HEK293T (cell line): ENCODE measurements at regions not wholly inside any gene's neighbourhood (a gene's known extent, or its start where the extent isn't known, plus 50 kb on each side); places are given as distances from the start of the nearest gene placed in this dataset.

ENCODE experiments used
- CTCF ChIA-PET: fragments of 350-600 bp; formaldehyde crosslinking; extraction: SDS; loops from one replicate; lab custom pipeline; 2021; ENCODE audit warnings: antibody characterized with exemption, inconsistent platforms; lab: Yijun Ruan, JAX
- POLR2A ChIA-PET: fragments of 350-600 bp; formaldehyde crosslinking; extraction: SDS; loops from one replicate; lab custom pipeline; 2020; ENCODE audit warnings: antibody characterized with exemption, inconsistent platforms; lab: Yijun Ruan, JAX
- DNase-seq: peaks from one replicate; pipeline ENCODE4 v3.0.0; 2012; ENCODE audit warnings: mixed read lengths; ENCODE audit errors: extremely low spot score
- ARNT ChIP-seq: fragments of 450-650 bp; IDR thresholded peaks from 2 replicates; pipeline ENCODE4 v1.6.1; 2017; ENCODE audit warnings: mild to moderate bottlenecking
- BHLHE40 ChIP-seq: fragments of 450-650 bp; IDR thresholded peaks from 2 replicates; pipeline ENCODE4 v1.6.1; 2016; ENCODE audit warnings: mild to moderate bottlenecking, moderate library complexity, borderline replicate concordance
- CTBP1 ChIP-seq: fragments of 450-650 bp; IDR thresholded peaks from 2 replicates; pipeline ENCODE4 v1.6.1; 2016; ENCODE audit warnings: borderline replicate concordance
- ELF4 ChIP-seq: fragments of 450-650 bp; IDR thresholded peaks from 2 replicates; pipeline ENCODE4 v1.6.1; 2017; ENCODE audit warnings: antibody characterized with exemption
- FOXA1 ChIP-seq: fragments of 450-650 bp; IDR thresholded peaks from 2 replicates; pipeline ENCODE4 v1.6.1; 2016; ENCODE audit warnings: mild to moderate bottlenecking
- FOXK2 ChIP-seq: fragments of 450-650 bp; IDR thresholded peaks from 2 replicates; pipeline ENCODE4 v1.6.1; 2016; ENCODE audit warnings: mild to moderate bottlenecking
- FOXM1 ChIP-seq: fragments of 450-650 bp; IDR thresholded peaks from 2 replicates; pipeline ENCODE4 v1.6.1; 2017; ENCODE audit warnings: mild to moderate bottlenecking, borderline replicate concordance
- HDGF ChIP-seq: fragments of 450-650 bp; IDR thresholded peaks from 2 replicates; pipeline ENCODE4 v1.6.1; 2017; ENCODE audit warnings: antibody characterized with exemption, borderline replicate concordance
- L3MBTL2 ChIP-seq: fragments of 450-650 bp; conservative IDR thresholded peaks from 2 replicates; pipeline ENCODE4 v1.6.1; 2016; ENCODE audit warnings: mild to moderate bottlenecking
- LEF1 ChIP-seq: fragments of 450-650 bp; IDR thresholded peaks from 2 replicates; pipeline ENCODE4 v1.6.1; 2017; ENCODE audit warnings: mild to moderate bottlenecking, borderline replicate concordance
- NFRKB ChIP-seq: fragments of 450-650 bp; IDR thresholded peaks from 2 replicates; pipeline ENCODE4 v1.6.1; 2016; ENCODE audit warnings: mild to moderate bottlenecking, moderate library complexity
- PKNOX1 ChIP-seq: fragments of 450-650 bp; IDR thresholded peaks from 2 replicates; pipeline ENCODE4 v1.6.1; 2016
- SP1 ChIP-seq: fragments of 450-650 bp; IDR thresholded peaks from 2 replicates; pipeline ENCODE4 v1.6.1; 2017
- SUZ12 ChIP-seq: fragments of 450-650 bp; IDR thresholded peaks from 2 replicates; pipeline ENCODE4 v1.6.1; 2016; ENCODE audit warnings: mild to moderate bottlenecking
- TARDBP ChIP-seq: fragments of 450-650 bp; IDR thresholded peaks from 2 replicates; pipeline ENCODE4 v1.6.1; 2016
- ZNF384 ChIP-seq: fragments of 450-650 bp; IDR thresholded peaks from 2 replicates; pipeline ENCODE4 v1.6.1; 2016

DNA sequence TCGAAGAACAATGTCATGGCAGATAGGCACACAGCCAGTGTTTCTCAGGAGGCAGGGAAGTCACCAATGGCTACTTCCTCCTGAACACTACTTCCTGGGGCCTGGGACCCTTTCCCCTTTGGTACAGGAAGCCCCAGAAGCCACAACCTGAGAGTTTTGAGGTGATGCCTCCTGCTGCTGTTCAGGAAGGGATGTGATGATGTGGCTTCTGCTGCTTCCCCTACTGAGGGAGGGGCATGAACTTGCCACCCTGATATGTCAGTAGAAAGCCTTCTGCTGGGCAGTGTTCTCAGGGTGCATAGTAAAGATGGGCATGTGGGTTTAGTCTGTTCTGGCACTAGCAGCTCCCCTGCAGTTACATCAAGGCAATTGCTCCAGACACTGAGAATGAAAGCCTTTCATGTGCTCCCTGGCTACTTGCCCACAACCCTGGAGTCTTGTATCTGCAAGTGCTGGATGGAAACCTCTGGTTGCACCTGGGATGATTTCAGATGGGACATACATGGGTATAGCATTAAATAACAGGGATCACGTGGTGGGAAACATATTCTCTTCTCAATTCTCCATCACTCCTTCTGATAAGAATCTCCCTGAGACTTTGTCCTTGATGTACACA is 69.3 kb downstream of the ADRA2A start:
- DNase-seq, result no peak
- CTCF ChIA-PET, result no interaction called here
- POLR2A ChIA-PET, result no interaction called here
- TF ChIP-seq L3MBTL2 (no peak), BHLHE40 (no peak), ELF4 (no peak), PKNOX1 (no peak), FOXK2 (no peak), NFRKB (no peak), CTBP1 (no peak), ARNT (no peak), SUZ12 (no peak), FOXM1 (no peak), ZNF384 (no peak), SP1 (no peak), FOXA1 (no peak), HDGF (no peak), LEF1 (no peak), TARDBP (no peak)

DNA sequence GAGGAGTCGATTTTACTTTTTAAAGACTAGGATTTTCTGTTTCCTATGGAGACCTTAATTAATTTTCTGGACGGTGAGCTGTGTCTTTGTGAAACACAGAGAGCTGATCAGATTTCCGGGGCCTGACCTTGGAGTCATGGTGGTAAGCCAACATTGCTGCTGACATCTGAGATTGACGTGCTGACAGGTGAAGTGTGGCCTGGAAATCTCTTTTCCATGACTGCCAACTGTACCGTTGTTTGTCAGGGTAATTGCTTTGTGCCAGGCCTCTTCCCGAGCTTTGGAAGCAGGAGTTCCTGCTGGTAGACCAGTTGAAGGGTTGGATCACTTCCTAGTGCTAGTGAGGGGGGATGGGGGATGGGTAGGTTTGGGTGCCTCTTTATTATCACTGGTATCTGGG is 71.2 kb downstream of the ADRA2A start:
- TF ChIP-seq SUZ12 (no peak), FOXK2 (no peak), CTBP1 (no peak), PKNOX1 (no peak), BHLHE40 (no peak), L3MBTL2 (no peak)
- CTCF ChIA-PET, result no interaction called here
- POLR2A ChIA-PET, result no interaction called here
- DNase-seq, result no peak

- TF ChIP-seq SUZ12 (no peak), PKNOX1 (no peak), FOXA1 (no peak), NFRKB (no peak), BHLHE40 (no peak), L3MBTL2 (no peak), FOXM1 (no peak), LEF1 (no peak), ARNT (no peak), ZNF384 (no peak), TARDBP (no peak), ELF4 (no peak), CTBP1 (no peak)
- no peak for DNase-seq
- POLR2A ChIA-PET, result no interaction called here
- CTCF ChIA-PET, result no interaction called here
These were observed 71.6 kb downstream of the ADRA2A start for GRCh38 chr10:111148440-111148839.

DNA sequence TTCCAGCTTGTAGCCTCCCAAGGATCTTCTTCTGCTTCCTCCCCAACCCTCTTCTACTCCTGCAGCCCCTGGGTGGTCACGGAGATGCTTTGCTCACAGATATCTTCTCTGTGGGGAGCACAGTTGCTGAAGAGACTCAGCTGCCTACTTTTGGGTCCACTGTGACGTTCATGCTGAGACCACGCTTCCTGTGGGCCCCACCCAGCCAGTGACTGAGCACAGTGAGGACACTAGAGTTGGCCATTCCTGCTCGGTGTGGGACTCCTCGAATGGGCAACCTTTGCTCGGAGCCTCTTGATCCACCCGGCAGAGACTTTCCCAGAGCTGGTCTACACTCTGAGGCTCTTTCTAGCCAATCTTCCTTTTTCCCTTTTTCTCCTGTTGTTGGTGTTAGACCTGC is 73.9 kb downstream of the ADRA2A start:
- no peak for DNase-seq
- ChIA-PET POLR2A (no interaction called here), CTCF (no interaction called here)
- TF ChIP-seq BHLHE40 (no peak), ARNT (no peak), ZNF384 (no peak), L3MBTL2 (no peak), FOXA1 (no peak), SUZ12 (no peak)

GRCh38 chr10:111151595-111152307 is 74.9 kb downstream of the ADRA2A start:
- ChIA-PET CTCF (interaction anchor here (0.6 to 1.4 kb wide), 2 partner anchors 59 to 75 kb away, joined by 4 to 5 read pairs; partner anchors contain the start of gene ADRA2A), POLR2A (no interaction called here)
- TF ChIP-seq FOXK2, result no peak
- TF ChIP-seq BHLHE40, result no peak
- DNase-seq, result no peak

DNA sequence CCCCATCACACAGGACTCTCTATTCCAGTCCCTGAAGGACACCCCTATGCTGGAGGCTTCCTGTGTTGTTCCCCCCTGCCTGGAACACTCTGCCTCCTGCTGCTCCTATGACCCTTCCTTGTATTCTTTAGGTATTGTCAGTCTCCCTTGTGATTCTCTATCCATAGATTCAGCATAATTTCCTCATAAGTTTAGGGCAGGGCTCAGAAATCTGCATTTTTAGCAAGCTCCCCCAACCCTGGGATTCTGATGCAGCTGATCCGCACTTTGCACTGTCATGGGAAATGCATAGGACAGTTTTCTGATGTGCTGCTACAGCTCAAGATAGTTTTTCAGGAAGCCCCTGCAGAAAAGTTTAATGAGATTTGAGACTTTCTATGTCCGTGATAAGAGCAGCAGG is 79.9 kb downstream of the ADRA2A start:
- TF ChIP-seq SUZ12 (no peak), HDGF (no peak), NFRKB (no peak), PKNOX1 (no peak)
- no peak for DNase-seq
- POLR2A ChIA-PET, result no interaction called here
- CTCF ChIA-PET, result no interaction called here
